ENCODE measurements at regions not wholly inside any gene's neighbourhood (a gene's known extent, or its start where the extent isn't known, plus 50 kb on each side); places are given as distances from the start of the nearest gene placed in this dataset.
A peak's percentile ranks its signal among the peaks of the same experiment; 100 is the strongest.

GRCh38 chr5:12023614-12024241 is 119.5 kb upstream of the CTNND2 start:
- Histone ChIP-seq H3K36me3 (no peaks in the 10 kb centered on the region), H3K4me3 (no peak overlapping the region), H3K9me3 (no peaks in the 10 kb centered on the region), H3K27me3 (no peaks in the 10 kb centered on the region), H3K27ac (no peak overlapping the region), H3K9ac (ENCODE audit: low read depth in 2 of 2, low read length in 2 of 2) (no peak overlapping the region), H3K4me1 (no peaks in the 10 kb centered on the region)
- intact Hi-C loops (cut with DNase I) = loop anchor here (10.0 kb wide), 1 partner anchor 759 kb away; no protein-coding TSS in a partner anchor
- peak; percentile 28 for TF ChIP-seq CTCF (IDR thresholded peaks at IDR 0.05)
- no peak for DNase-seq

GRCh38 chr5:12022444-12022843 is 118.2 kb upstream of the CTNND2 start:
- no peak overlapping the region for H3K4me3 ChIP-seq
- DNase-seq = no peak
- no peaks in the 10 kb centered on the region for H3K36me3 ChIP-seq
- H3K27ac ChIP-seq = no peak overlapping the region
- intact Hi-C loops (cut with DNase I) = loop anchor here (10.0 kb wide), 1 partner anchor 758 kb away; no protein-coding TSS in a partner anchor
- TF ChIP-seq CTCF (IDR thresholded peaks at IDR 0.05) = no peak
- H3K9me3 ChIP-seq = no peaks in the 10 kb centered on the region
- no peak overlapping the region for H3K9ac ChIP-seq (ENCODE audit: low read depth in 2 of 2, low read length in 2 of 2)
- no peaks in the 10 kb centered on the region for H3K4me1 ChIP-seq
- no peaks in the 10 kb centered on the region for H3K27me3 ChIP-seq

- no peak overlapping the region for H3K9ac ChIP-seq (ENCODE audit: low read depth in 2 of 2, low read length in 2 of 2)
- intact Hi-C loops (cut with DNase I) = no loop called here
- no peak overlapping the region for H3K27ac ChIP-seq
- H3K36me3 ChIP-seq = no peaks in the 10 kb centered on the region
- no peaks in the 10 kb centered on the region for H3K4me1 ChIP-seq
- H3K27me3 ChIP-seq = no peaks in the 10 kb centered on the region
- H3K9me3 ChIP-seq = no peaks in the 10 kb centered on the region
- no peak for DNase-seq
- H3K4me3 ChIP-seq = no peak overlapping the region
- no peak for TF ChIP-seq CTCF (IDR thresholded peaks at IDR 0.05)
Observed at GRCh38 chr5:12019306-12019705, 115.1 kb upstream of the CTNND2 start.

GRCh38 chr5:12017007-12017406 is 112.8 kb upstream of the CTNND2 start:
- intact Hi-C loops (cut with DNase I) = no loop called here
- TF ChIP-seq CTCF (IDR thresholded peaks at IDR 0.05) = no peak
- H3K27ac ChIP-seq = no peak overlapping the region

GRCh38 chr5:12016159-12016746 is 112.0 kb upstream of the CTNND2 start:
- Histone ChIP-seq H3K4me3 (no peak overlapping the region), H3K36me3 (no peaks in the 10 kb centered on the region), H3K9me3 (no peaks in the 10 kb centered on the region), H3K9ac (ENCODE audit: low read depth in 2 of 2, low read length in 2 of 2) (no peak overlapping the region), H3K4me1 (no peaks in the 10 kb centered on the region), H3K27ac (no peak overlapping the region), H3K27me3 (no peaks in the 10 kb centered on the region)
- intact Hi-C loops (cut with DNase I) = no loop called here
- no peak for DNase-seq
- no peak for TF ChIP-seq CTCF (IDR thresholded peaks at IDR 0.05)

More at GRCh38 chr5:12017007-12017406, 112.8 kb upstream of the CTNND2 start:
- Histone ChIP-seq H3K27me3 (no peaks in the 10 kb centered on the region), H3K36me3 (no peaks in the 10 kb centered on the region), H3K4me1 (no peaks in the 10 kb centered on the region), H3K4me3 (no peak overlapping the region), H3K9me3 (no peaks in the 10 kb centered on the region), H3K9ac (ENCODE audit: low read depth in 2 of 2, low read length in 2 of 2) (no peak overlapping the region)
- DNase-seq = no peak

Data from colonic mucosa (tissue), 4 donors.